HEK293 (cell line): ENCODE measurements at regions not wholly inside any gene's neighbourhood (a gene's known extent, or its start where the extent isn't known, plus 50 kb on each side); places are given as distances from the start of the nearest gene placed in this dataset.

Experiments used
- REST ChIP-seq: fragments of 450-650 bp; formaldehyde crosslinking; IDR thresholded peaks from 2 replicates; pipeline ENCODE4 v1.5.1; 2016; ENCODE audit warnings: missing biosample characterization, missing genetic modification characterization
- ZNF239 ChIP-seq: fragments of 450-650 bp; formaldehyde crosslinking; IDR thresholded peaks from 2 replicates; pipeline ENCODE4 v1.5.1; 2016; ENCODE audit warnings: missing biosample characterization, missing genetic modification characterization
- ZNF664 ChIP-seq: fragments of 450-650 bp; formaldehyde crosslinking; IDR thresholded peaks from 2 replicates; pipeline ENCODE4 v1.5.1; 2016; ENCODE audit warnings: missing biosample characterization, missing genetic modification characterization
- TF ChIP-seq, protein P1 (sequence below): fragments of 450-650 bp; formaldehyde crosslinking; IDR thresholded peaks from 2 replicates; pipeline ENCODE4 v1.5.1; 2016; ENCODE audit warnings: missing biosample characterization, missing genetic modification characterization

DNA sequence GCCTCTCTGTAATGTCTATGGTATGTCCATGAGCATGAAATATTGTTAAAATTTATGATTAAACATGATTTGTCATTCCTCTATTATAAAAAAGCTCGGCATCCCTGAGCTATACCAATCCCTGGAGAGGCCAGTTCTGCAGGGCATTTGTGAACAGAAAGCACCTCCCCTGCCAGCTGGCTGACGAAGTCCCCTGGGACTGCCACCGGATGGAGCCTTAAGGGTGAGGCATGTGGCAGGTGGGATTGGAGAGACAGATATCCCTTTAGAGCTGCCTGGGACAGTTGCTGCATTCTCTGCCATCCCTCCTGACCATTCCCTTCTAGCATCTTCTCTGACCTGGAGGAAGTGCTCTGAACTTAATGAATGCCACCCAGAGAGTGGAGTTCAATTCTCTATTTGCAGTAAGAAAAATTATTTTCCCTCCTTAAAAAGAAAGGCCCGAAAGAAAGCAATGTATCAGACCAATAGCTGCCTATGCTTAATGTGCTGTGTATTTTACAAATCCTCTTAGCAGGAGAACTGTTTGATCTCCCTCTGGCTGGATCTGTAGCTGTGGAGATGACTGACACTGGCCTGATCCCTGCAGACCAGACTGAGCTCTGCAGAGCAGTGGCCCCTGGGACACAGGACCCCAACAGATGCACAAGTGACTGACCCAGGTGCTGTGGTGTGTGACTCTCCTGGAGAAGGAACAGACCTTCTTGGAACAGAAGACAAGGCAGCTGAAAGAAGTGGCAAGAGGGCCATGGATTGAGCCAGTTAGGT is 219.0 kb upstream of the NAV2 start:
- TF ChIP-seq, protein P1, sequence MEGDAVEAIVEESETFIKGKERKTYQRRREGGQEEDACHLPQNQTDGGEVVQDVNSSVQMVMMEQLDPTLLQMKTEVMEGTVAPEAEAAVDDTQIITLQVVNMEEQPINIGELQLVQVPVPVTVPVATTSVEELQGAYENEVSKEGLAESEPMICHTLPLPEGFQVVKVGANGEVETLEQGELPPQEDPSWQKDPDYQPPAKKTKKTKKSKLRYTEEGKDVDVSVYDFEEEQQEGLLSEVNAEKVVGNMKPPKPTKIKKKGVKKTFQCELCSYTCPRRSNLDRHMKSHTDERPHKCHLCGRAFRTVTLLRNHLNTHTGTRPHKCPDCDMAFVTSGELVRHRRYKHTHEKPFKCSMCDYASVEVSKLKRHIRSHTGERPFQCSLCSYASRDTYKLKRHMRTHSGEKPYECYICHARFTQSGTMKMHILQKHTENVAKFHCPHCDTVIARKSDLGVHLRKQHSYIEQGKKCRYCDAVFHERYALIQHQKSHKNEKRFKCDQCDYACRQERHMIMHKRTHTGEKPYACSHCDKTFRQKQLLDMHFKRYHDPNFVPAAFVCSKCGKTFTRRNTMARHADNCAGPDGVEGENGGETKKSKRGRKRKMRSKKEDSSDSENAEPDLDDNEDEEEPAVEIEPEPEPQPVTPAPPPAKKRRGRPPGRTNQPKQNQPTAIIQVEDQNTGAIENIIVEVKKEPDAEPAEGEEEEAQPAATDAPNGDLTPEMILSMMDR (tag by site-specific recombination) = no peak
- no peak for TF ChIP-seq ZNF239 (tag by site-specific recombination)
- TF ChIP-seq ZNF664 (tag by site-specific recombination) = no peak
- TF ChIP-seq REST (tag by site-specific recombination) = no peak
